PC-3 (cell line): ENCODE measurements at regions not wholly inside any gene's neighbourhood (a gene's known extent, or its start where the extent isn't known, plus 50 kb on each side); places are given as distances from the start of the nearest gene placed in this dataset.

Source experiments
- ATAC-seq: fragments of 200-7000 bp; cut with Tn5 transposase; 2 replicates; pipeline ENCODE4 v1.9.1; 2020; ENCODE audit warnings: mild to moderate bottlenecking, moderate library complexity
- BruUV-seq: library from RNA; stranded (reverse); fragments of 400-500 nt; replicated peaks from 2 replicates; lab custom pipeline; 2021; lab: Mats Ljungman, UMichigan
- CTCF ChIA-PET: fragments of 300-600 bp; sonication (Branson Sonifier 250); formaldehyde crosslinking; loops from one replicate; lab custom pipeline; 2022; ENCODE audit warnings: antibody characterized with exemption; lab: Charles Lee
- POLR2A ChIA-PET: fragments of 300-600 bp; sonication (Branson Sonifier 250); formaldehyde crosslinking; loops from one replicate; lab custom pipeline; 2022; ENCODE audit warnings: antibody characterized with exemption; ENCODE audit not compliant: unreplicated experiment; lab: Charles Lee
- DNase-seq: peaks from one replicate; pipeline ENCODE4 v3.0.0-alpha.2; 2015
- H2AFZ ChIP-seq: fragments of 300-600 bp; sonication (generic); 2 replicates; pipeline ENCODE4 v1.6.0; 2016; ENCODE audit warnings: antibody characterized with exemption, low read length
- H3F3A ChIP-seq: fragments of 300-600 bp; sonication (generic); one replicate; pipeline ENCODE4 v1.6.0; 2017; ENCODE audit warnings: antibody characterized with exemption, low read length, control low read depth, mild to moderate bottlenecking; ENCODE audit not compliant: unreplicated experiment
- H3K27ac ChIP-seq: fragments of 300-600 bp; sonication (generic); 2 replicates; pipeline ENCODE4 v1.5.1; 2016; ENCODE audit warnings: mild to moderate bottlenecking, low read length
- H3K27me3 ChIP-seq: fragments of 300-600 bp; sonication (generic); 2 replicates; pipeline ENCODE4 v1.6.1; 2016; ENCODE audit warnings: low read length, mixed read lengths
- H3K36me3 ChIP-seq: fragments of 300-600 bp; sonication (generic); 2 replicates; pipeline ENCODE4 v1.6.1; 2016; ENCODE audit warnings: low read depth, mixed run types, low read length, mixed read lengths
- H3K4me1 ChIP-seq: fragments of 300-600 bp; sonication (generic); 2 replicates; pipeline ENCODE4 v1.5.1; 2016; ENCODE audit warnings: low read length; ENCODE audit not compliant: insufficient read depth
- H3K4me2 ChIP-seq: fragments of 300-600 bp; sonication (generic); 2 replicates; pipeline ENCODE4 v1.6.0; 2016; ENCODE audit warnings: low read length
- H3K4me3 ChIP-seq: fragments of 300-600 bp; sonication (generic); 2 replicates; pipeline ENCODE4 v1.5.1; 2016; ENCODE audit warnings: mild to moderate bottlenecking, low read length, mixed read lengths
- H3K79me2 ChIP-seq: fragments of 300-600 bp; sonication (generic); 2 replicates; pipeline ENCODE4 v1.6.1; 2017; ENCODE audit warnings: low read length, mixed read lengths
- H3K9ac ChIP-seq: fragments of 300-600 bp; sonication (generic); 2 replicates; pipeline ENCODE4 v1.6.0; 2016; ENCODE audit warnings: mild to moderate bottlenecking, low read length
- H3K9me2 ChIP-seq: fragments of 300-600 bp; sonication (generic); replicated peaks from 2 replicates; pipeline ENCODE4 v1.6.1; 2016; ENCODE audit warnings: mixed run types, low read length, mixed read lengths
- H3K9me3 ChIP-seq: fragments of 300-600 bp; sonication (generic); 2 replicates; pipeline ENCODE4 v1.6.1; 2016; ENCODE audit warnings: low read length, mixed read lengths
- H4K20me1 ChIP-seq: fragments of 300-600 bp; sonication (generic); 2 replicates; pipeline ENCODE4 v1.6.1; 2016; ENCODE audit warnings: low read length, mixed read lengths
- EZH2 ChIP-seq: fragments of 300-600 bp; sonication (generic); IDR thresholded peaks from one replicate; pipeline ENCODE4 v1.6.1; 2017; ENCODE audit warnings: antibody characterized with exemption, mild to moderate bottlenecking, low read length; ENCODE audit not compliant: unreplicated experiment
- EZH2phosphoT487 ChIP-seq: fragments of 300-600 bp; sonication (generic); IDR thresholded peaks from 2 replicates; pipeline ENCODE4 v1.6.1; 2018; ENCODE audit warnings: mild to moderate bottlenecking, antibody characterized with exemption, low read length, borderline replicate concordance
- intact Hi-C: fragments of 100-400 bp; cut with micrococcal nuclease; formaldehyde crosslinking; loops from 2 replicates; pipeline ENCODE4 v1.9.0; 2023
- TF ChIP-seq, protein P1 (sequence below): fragments of 300-600 bp; sonication (generic); conservative IDR thresholded peaks from 2 replicates; pipeline ENCODE4 v1.5.1; 2017; ENCODE audit warnings: antibody characterized with exemption, low read depth, mild to moderate bottlenecking, low read length

DNA sequence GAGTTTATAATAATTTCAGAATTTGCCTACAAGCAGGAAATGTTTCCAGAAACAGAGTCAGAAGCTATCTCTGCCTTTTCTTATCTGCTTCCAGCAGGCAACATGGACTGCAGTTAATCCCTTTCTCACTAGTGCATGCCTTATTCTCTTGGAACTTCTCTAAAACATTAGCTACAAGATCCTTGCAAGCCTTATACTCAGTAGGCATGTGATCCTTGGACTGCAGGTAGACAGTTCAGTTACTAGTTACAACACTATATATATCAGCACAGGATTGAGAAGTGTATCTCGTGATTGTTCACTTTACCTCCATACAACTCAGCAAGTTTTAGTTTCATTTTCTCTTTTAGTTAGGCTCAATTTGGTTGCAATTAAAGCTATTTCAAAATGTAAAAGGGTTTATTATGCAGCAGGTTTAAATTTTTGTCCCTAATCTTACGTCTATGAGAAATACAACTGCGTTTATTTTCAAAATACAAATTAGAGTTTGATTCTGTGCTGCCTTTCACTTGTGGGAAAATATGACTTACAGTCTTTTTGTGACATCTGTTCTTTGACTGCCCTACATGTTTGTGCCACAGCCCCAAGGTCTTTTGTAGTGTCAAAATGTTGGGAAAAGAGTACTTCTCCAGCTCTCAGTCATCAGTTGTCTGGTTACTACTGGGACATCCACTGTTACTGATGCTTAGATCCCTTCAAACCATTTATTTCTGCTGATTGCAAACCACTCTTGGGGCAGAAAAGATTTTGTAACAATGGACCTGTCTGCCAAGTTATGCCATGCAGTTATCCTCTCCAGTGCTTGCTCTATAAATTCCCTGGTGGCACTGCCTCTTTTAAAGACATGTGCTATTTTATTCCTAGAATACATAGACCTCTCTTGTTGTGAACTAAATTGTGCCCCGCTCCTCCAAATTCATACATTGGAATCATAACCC is 709.0 kb upstream of the FOXG1 start:
- peak overlapping the region; percentile 36 for H3K4me3 ChIP-seq
- ChIA-PET CTCF (interaction anchor here (0.6 kb wide), 1 partner anchor 188 kb away, joined by 3 read pairs; no protein-coding TSS in a partner anchor), POLR2A (no interaction called here)
- peak overlapping the region; percentile 5; the same call in 1 of the 2 replicates for H3K9ac ChIP-seq
- peak overlapping the region; percentile 62 for H2AFZ ChIP-seq
- peak; percentile 34 for ATAC-seq
- no peaks in the 10 kb centered on the region for H4K20me1 ChIP-seq
- TF ChIP-seq EZH2 (no peak), EZH2phosphoT487 (no peak)
- TF ChIP-seq, protein P1, sequence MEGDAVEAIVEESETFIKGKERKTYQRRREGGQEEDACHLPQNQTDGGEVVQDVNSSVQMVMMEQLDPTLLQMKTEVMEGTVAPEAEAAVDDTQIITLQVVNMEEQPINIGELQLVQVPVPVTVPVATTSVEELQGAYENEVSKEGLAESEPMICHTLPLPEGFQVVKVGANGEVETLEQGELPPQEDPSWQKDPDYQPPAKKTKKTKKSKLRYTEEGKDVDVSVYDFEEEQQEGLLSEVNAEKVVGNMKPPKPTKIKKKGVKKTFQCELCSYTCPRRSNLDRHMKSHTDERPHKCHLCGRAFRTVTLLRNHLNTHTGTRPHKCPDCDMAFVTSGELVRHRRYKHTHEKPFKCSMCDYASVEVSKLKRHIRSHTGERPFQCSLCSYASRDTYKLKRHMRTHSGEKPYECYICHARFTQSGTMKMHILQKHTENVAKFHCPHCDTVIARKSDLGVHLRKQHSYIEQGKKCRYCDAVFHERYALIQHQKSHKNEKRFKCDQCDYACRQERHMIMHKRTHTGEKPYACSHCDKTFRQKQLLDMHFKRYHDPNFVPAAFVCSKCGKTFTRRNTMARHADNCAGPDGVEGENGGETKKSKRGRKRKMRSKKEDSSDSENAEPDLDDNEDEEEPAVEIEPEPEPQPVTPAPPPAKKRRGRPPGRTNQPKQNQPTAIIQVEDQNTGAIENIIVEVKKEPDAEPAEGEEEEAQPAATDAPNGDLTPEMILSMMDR = no peak
- peaks cover 14% of the 10 kb centered on the region for H3K4me1 ChIP-seq
- no peaks in the 10 kb centered on the region for H3K9me2 ChIP-seq
- no peaks in the 10 kb centered on the region for H3K36me3 ChIP-seq
- no TSS peak for BruUV-seq
- H3K27me3 ChIP-seq = no peaks in the 10 kb centered on the region
- no peaks in the 10 kb centered on the region for H3F3A ChIP-seq
- intact Hi-C loops = no loop called here
- no peaks in the 10 kb centered on the region for H3K9me3 ChIP-seq
- H3K79me2 ChIP-seq = no peaks in the 10 kb centered on the region
- H3K27ac ChIP-seq = no peak overlapping the region
- no peak for DNase-seq
- peak overlapping the region; percentile 58 for H3K4me2 ChIP-seq

- Histone ChIP-seq H4K20me1 (no peaks in the 10 kb centered on the region), H3K9me2 (no peaks in the 10 kb centered on the region), H3K4me2 (no peak overlapping the region), H3K9me3 (no peaks in the 10 kb centered on the region), H3K36me3 (no peaks in the 10 kb centered on the region), H3K27ac (no peak overlapping the region), H3K9ac (no peak overlapping the region), H3K4me3 (no peak overlapping the region), H2AFZ (no peak overlapping the region), H3K79me2 (no peaks in the 10 kb centered on the region), H3F3A (no peaks in the 10 kb centered on the region), H3K4me1 (peaks cover 13% of the 10 kb centered on the region), H3K27me3 (no peaks in the 10 kb centered on the region)
- intact Hi-C loops = no loop called here
- DNase-seq (no peak), ATAC-seq (no peak)
- no peak for TF ChIP-seq EZH2
- TF ChIP-seq, protein P1 = no peak
- TF ChIP-seq EZH2phosphoT487 = no peak
- CTCF ChIA-PET = no interaction called here
- POLR2A ChIA-PET = no interaction called here
- BruUV-seq = no TSS peak
These were observed 707.3 kb upstream of the FOXG1 start for GRCh38 chr14:28059254-28059653.

- H3K9ac ChIP-seq = no peak overlapping the region
- intact Hi-C loops = no loop called here
- no peaks in the 10 kb centered on the region for H3K79me2 ChIP-seq
- no peak for TF ChIP-seq EZH2phosphoT487
- TF ChIP-seq EZH2 = no peak
- TF ChIP-seq, protein P1 = no peak
- H3K4me1 ChIP-seq = no peaks in the 10 kb centered on the region
- H3K36me3 ChIP-seq = no peaks in the 10 kb centered on the region
- ATAC-seq (no peak), DNase-seq (no peak)
- CTCF ChIA-PET = no interaction called here
- H3K9me2 ChIP-seq = no peaks in the 10 kb centered on the region
- no peak overlapping the region for H3K4me3 ChIP-seq
- POLR2A ChIA-PET = no interaction called here
- H3K9me3 ChIP-seq = no peaks in the 10 kb centered on the region
- H3K27me3 ChIP-seq = no peaks in the 10 kb centered on the region
- H2AFZ ChIP-seq = no peak overlapping the region
- no TSS peak for BruUV-seq
- H3F3A ChIP-seq = no peaks in the 10 kb centered on the region
- H3K27ac ChIP-seq = no peak overlapping the region
- H3K4me2 ChIP-seq = no peak overlapping the region
- H4K20me1 ChIP-seq = no peaks in the 10 kb centered on the region
These were observed 705.6 kb upstream of the FOXG1 start for GRCh38 chr14:28061006-28061405.
